KOPT-K1 (cell line): ENCODE measurements at regions not wholly inside any gene's neighbourhood (a gene's known extent, or its start where the extent isn't known, plus 50 kb on each side); places are given as distances from the start of the nearest gene placed in this dataset.

Source experiments
- H3K27ac ChIP-seq: fragments of 200-600 bp; sonication (generic); 2 replicates; pipeline ENCODE4 v1.5.1; 2016; ENCODE audit warnings: antibody characterized with exemption, mild to moderate bottlenecking, low read depth, low read length; ENCODE audit not compliant: poor library complexity, severe bottlenecking
- H3K36me3 ChIP-seq: fragments of 200-600 bp; sonication (generic); 2 replicates; pipeline ENCODE4 v1.5.1; 2017; ENCODE audit warnings: antibody characterized with exemption, mild to moderate bottlenecking, low read length, moderate library complexity; ENCODE audit not compliant: insufficient read depth
- H3K9me3 ChIP-seq: fragments of 200-600 bp; sonication (generic); 2 replicates; pipeline ENCODE4 v1.5.1; 2017; ENCODE audit warnings: antibody characterized with exemption, low read length, mild to moderate bottlenecking; ENCODE audit not compliant: insufficient read depth, poor library complexity, severe bottlenecking

DNA sequence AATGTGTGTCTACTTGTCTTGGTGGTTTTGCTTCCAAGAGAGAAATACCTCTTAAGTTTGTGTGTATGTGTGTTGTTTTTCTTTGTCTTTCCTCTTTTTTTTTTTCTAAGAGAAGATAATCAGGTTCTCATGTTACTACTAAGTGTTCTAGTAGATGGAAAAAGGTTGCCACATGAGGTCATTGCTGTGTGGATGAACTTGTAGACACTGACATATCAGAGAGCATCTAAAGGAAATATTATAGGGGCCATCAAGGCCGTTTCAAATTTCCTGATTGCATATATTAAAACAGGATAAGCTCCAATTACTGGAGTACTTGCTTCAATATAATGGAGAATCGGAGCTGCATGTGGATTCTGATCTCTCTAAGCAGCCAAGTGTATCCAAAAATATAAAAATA lies 747.5 kb downstream of the NR2F2 start:
- Histone ChIP-seq H3K27ac (no peak overlapping the region), H3K36me3 (no peaks in the 10 kb centered on the region), H3K9me3 (no peaks in the 10 kb centered on the region)

GRCh38 chr15:97078591-97078990 lies 748.1 kb downstream of the NR2F2 start:
- Histone ChIP-seq H3K27ac (no peak overlapping the region), H3K36me3 (no peaks in the 10 kb centered on the region), H3K9me3 (no peaks in the 10 kb centered on the region)

DNA sequence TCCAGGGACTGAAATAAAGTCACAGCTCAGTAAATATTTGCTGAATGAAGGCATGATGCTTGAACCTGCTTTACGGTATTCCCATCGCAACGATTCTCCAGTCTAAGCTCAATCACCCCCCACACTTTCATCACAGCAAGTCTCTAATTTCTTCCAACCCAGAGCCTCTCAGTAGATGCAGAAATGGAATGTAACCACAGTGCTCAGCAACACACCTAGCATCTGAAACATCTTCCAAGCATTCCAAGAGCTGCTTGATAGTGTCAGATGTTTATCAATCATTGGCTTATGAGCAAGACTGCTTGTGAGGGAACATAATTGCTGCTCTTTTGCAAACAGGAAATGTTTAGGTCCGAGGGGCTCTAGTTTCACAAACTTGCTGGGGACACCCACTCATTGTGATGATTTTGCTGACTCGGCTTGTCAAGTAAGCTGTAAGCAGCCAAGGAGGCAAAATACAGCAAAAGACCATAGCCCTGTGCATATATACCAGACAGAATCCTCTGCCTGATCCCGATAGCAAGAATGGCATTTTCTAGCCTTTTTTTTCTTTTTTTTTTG lies 751.2 kb downstream of the NR2F2 start:
- H3K27ac ChIP-seq: no peak overlapping the region
- H3K36me3 ChIP-seq: no peaks in the 10 kb centered on the region
- no peaks in the 10 kb centered on the region for H3K9me3 ChIP-seq

- Histone ChIP-seq H3K36me3 (no peaks in the 10 kb centered on the region), H3K27ac (no peak overlapping the region), H3K9me3 (no peaks in the 10 kb centered on the region)
Observed at GRCh38 chr15:97082830-97083229, 752.3 kb downstream of the NR2F2 start.

- H3K36me3 ChIP-seq: no peaks in the 10 kb centered on the region
- no peaks in the 10 kb centered on the region for H3K9me3 ChIP-seq
- no peak overlapping the region for H3K27ac ChIP-seq
Observed at GRCh38 chr15:97084650-97085049, 754.1 kb downstream of the NR2F2 start.

DNA sequence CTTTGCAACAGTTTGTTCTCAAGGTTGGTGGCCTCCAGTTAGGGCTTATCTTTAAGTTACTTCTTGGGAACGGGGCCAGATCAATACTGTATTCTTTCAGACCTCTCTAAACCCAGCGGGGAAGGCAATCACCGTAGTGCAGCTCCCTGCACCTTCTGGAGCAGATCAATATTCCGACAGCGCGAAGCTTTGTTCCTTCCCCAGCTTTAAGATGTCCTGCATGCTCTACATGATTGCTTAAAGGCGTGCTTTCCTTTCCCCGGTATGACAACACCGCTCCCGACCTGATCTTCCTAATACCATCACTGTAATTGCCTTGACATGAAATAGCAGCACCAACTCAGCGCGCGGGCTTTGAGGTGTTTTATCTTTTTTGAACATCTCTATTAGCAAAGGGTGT lies 755.2 kb downstream of the NR2F2 start:
- no peak overlapping the region for H3K27ac ChIP-seq
- H3K9me3 ChIP-seq: no peaks in the 10 kb centered on the region
- H3K36me3 ChIP-seq: no peaks in the 10 kb centered on the region

DNA sequence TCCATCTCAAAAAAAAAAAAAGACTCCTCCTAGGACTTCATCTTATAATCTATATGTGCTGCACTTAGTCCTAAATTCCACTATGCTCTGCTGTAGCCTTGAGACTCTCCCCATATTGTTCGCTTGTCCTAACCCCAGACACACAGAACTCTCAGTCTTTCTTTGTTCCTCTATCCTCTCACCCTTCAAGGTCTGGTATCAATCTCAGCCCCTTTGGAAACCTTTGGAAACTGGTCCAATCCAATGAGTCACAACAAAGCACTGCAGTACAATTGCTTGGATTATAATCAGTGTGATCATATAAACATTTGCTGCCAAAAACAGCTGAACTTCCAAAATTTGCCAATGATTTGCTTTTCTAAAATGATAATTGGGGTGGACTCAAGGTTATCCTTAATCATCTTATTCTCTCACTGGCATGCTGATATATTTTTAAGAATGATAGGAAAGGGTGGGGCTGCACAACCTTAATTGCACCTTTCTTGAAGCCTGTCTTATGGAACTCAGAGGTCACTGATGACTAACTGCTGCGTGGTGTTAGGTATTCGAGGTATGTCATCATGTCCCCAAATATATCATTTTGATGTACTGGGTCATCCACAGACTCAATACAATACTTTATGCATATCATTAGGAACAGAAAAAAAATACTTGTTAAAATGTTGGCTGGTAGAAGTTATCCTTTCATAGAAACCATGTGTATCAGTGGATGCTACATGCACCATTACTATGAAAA lies 756.7 kb downstream of the NR2F2 start:
- Histone ChIP-seq H3K9me3 (no peaks in the 10 kb centered on the region), H3K27ac (no peak overlapping the region), H3K36me3 (no peaks in the 10 kb centered on the region)

DNA sequence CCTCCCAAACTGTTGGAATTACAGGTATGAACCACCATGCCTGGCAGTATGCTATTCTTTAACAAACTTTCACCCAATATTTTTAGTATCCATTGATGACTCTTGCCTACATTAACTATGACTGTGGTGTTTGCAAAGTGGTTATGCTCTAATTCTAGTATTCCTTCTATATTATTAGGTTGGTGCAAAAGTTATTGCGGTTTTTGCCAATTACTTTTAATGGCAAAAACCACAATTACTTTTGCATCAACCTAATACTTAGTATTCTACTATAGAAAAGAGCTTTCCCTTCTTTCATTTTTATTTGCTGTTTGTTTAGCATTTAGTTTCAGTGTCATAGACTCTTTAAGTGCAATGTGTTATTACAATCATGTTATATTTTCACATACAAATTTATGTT lies 760.6 kb downstream of the NR2F2 start:
- H3K9me3 ChIP-seq: no peaks in the 10 kb centered on the region
- no peaks in the 10 kb centered on the region for H3K36me3 ChIP-seq

DNA sequence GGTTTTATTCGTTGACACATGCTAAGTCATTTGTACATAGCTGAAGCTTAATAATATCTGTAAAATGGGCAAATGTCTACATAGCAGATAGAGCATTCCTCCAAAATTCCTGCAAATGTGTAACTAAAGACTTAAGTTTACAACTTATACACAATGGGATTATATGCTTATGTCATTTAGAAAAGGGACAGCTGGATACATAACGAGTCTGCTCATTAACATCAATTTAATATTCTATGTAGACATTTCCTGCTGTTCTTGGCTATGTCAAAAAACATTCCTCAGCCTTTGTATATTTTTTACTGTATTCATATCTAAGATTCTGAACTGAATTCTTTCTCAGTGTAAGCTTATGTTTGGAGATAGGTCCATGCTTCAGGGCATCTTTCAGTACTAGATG lies 762.2 kb downstream of the NR2F2 start:
- Histone ChIP-seq H3K27ac (no peak overlapping the region), H3K9me3 (no peaks in the 10 kb centered on the region), H3K36me3 (no peaks in the 10 kb centered on the region)

More for the DNA sequence above, 760.6 kb downstream of the NR2F2 start:
- no peak overlapping the region for H3K27ac ChIP-seq

- Histone ChIP-seq H3K27ac (no peak overlapping the region), H3K36me3 (no peaks in the 10 kb centered on the region), H3K9me3 (no peaks in the 10 kb centered on the region)
Observed at GRCh38 chr15:97096303-97096835, 765.9 kb downstream of the NR2F2 start.

DNA sequence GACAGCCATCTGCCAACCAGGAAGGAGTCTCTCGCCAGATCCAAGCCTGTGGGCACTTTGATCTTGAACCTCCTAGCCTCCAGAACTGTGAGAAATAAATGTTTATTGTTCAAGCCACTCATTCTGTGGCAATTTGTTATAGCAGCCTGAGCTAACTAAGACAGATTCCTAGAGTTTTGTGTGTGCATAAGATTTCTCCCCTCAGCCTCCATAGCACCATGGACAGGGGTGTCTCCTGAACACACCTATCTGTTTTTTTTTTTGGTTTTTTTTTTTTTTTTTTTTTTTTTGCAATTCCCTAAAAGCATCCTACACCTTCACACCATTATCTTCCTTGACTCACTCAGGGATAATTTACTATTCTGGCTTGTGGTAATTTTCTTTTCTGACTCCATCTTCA lies 768.5 kb downstream of the NR2F2 start:
- no peaks in the 10 kb centered on the region for H3K9me3 ChIP-seq
- H3K36me3 ChIP-seq: no peaks in the 10 kb centered on the region
- H3K27ac ChIP-seq: no peak overlapping the region

DNA sequence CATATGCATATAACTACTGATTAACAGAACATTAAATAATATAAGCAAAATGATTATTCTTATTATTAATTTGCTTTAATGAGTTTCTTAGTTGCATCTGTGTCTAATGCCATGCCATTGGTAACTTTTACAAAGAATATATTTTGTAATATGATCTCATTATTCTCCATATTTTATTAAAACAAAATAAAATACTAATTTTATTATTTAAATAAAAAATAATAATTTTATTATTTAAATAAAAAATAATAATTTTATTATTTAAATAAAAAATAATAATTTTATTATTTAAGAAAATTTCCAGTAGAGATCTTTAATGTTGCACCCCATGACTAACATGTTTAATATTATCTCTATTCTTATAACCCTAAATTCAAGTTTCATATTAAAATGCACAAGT lies 771.1 kb downstream of the NR2F2 start:
- Histone ChIP-seq H3K27ac (no peak overlapping the region), H3K9me3 (no peaks in the 10 kb centered on the region)

DNA sequence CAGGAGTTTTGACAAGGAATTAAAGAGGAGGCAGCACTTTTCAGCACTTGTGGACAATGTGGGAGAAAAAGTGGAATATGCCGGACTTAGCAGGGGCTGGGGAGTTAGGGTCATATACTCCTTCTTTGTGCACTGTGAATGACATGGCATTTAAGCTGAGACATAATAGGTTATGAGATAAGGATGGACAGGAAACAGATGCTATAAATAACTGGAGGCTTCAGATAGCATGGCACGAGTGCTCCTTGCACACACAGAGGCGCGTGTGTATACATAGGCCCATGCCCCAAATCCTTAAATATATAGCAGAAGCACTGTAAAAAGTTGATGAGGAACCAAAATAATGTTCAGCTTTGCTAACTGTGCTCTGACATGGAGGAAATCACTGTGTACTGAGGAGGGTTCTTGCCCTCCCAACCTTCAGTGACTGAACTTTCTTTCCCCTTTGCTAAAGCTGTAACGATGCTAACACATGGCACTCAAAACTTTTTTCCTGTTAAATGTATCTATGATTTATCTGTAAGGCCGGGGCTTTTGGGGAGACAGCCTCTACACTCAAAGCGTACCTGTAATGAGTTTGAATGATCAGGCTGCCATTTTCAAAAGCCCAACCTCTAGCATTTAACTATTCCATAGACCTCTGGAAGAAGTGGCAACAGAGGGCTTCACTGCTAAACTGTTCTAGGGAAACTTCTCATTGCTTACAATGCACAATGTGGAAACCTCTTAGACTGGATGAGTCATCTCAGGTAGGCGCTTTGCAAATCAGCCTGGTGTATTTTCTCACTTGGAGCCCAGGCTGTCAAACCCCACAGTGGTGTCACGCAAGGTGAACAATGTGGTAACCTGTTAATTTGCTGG lies 784.6 kb downstream of the NR2F2 start:
- H3K27ac ChIP-seq: no peak overlapping the region
- no peaks in the 10 kb centered on the region for H3K9me3 ChIP-seq
- no peaks in the 10 kb centered on the region for H3K36me3 ChIP-seq

More for the DNA sequence above, 771.1 kb downstream of the NR2F2 start:
- H3K36me3 ChIP-seq: no peaks in the 10 kb centered on the region

GRCh38 chr15:97115761-97116070 lies 785.2 kb downstream of the NR2F2 start:
- Histone ChIP-seq H3K27ac (no peak overlapping the region), H3K36me3 (no peaks in the 10 kb centered on the region), H3K9me3 (no peaks in the 10 kb centered on the region)

DNA sequence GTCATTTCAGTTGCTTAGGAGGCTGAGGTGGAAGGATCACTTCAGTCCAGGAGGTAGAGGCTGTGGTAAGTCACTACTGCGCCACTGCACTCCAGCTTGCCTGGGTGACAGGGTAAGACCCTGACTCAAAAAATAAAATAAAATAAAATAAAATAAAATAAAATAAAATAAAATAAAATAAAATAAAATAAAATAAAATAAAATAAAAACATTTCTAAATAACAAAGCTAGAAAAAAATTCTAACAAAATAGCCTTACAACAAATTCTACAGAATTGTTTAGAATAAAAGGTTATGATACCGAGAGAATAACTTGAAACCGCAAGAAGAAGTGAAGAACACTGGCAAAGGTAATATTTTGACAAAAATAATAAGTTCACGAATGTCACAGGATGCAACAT lies 794.3 kb downstream of the NR2F2 start:
- no peak overlapping the region for H3K27ac ChIP-seq
- no peaks in the 10 kb centered on the region for H3K36me3 ChIP-seq
- H3K9me3 ChIP-seq: no peaks in the 10 kb centered on the region
